ENCODE measurements at regions not wholly inside any gene's neighbourhood (a gene's known extent, or its start where the extent isn't known, plus 50 kb on each side); places are given as distances from the start of the nearest gene placed in this dataset.

- no peak for TF ChIP-seq EZH2 (IDR thresholded peaks at IDR 0.05; ENCODE audit: borderline replicate concordance, low read length)
- no peak for TF ChIP-seq CTCF (IDR thresholded peaks at IDR 0.05; ENCODE audit: low read length)
These were observed 173.3 kb upstream of the GOLIM4 start for GRCh38 chr3:168269001-168269400.
